H1 (cell line): ENCODE measurements at regions not wholly inside any gene's neighbourhood (a gene's known extent, or its start where the extent isn't known, plus 50 kb on each side); places are given as distances from the start of the nearest gene placed in this dataset.

ENCODE experiments used
- CTCF ChIA-PET: fragments of 300-600 bp; sonication (Branson Sonifier 250); formaldehyde crosslinking; loops from one replicate; lab custom pipeline; 2021; ENCODE audit not compliant: partially characterized antibody; lab: Charles Lee
- POLR2A ChIA-PET: fragments of 300-600 bp; sonication (Branson Sonifier 250); formaldehyde crosslinking; loops from one replicate; lab custom pipeline; 2021; ENCODE audit warnings: inconsistent platforms; ENCODE audit not compliant: partially characterized antibody; lab: Charles Lee
- DNase-seq, 2 experiments: peaks; one replicate each; pipeline versions ENCODE4 v3.0.0 to v3.0.0-alpha.2; 2010 to 2022; ENCODE audit warnings: low spot score in 2 of 2, low read depth in 1 of 2, mixed read lengths in 1 of 2
- FAIRE-seq: peaks from 2 replicates; lab custom pipeline; 2011; peaks lifted over from hg19 to GRCh38; lab: Jason Lieb, UNC
- H2AFZ ChIP-seq: 2 replicates; pipeline ENCODE4 v1.8.1; 2012; ENCODE audit warnings: low read length, inconsistent platforms
- H2AK5ac ChIP-seq: 2 replicates; pipeline ENCODE4 v1.6.1; 2013; ENCODE audit warnings: low read depth, low read length
- H2BK120ac ChIP-seq: replicated peaks from 2 replicates; pipeline ENCODE3; 2013; ENCODE audit warnings: low read depth, low read length, inconsistent platforms
- H2BK12ac ChIP-seq: 2 replicates; pipeline ENCODE4 v1.6.1; 2013; ENCODE audit warnings: low read depth, low read length
- H2BK15ac ChIP-seq: 2 replicates; pipeline ENCODE4 v1.6.1; 2013; ENCODE audit warnings: low read length
- H2BK20ac ChIP-seq: 2 replicates; pipeline ENCODE4 v1.6.1; 2013; ENCODE audit warnings: low read length
- H2BK5ac ChIP-seq: 2 replicates; pipeline ENCODE4 v1.6.1; 2013; ENCODE audit warnings: low read depth, low read length
- H3K14ac ChIP-seq: 2 replicates; pipeline ENCODE4 v1.6.1; 2013; ENCODE audit warnings: inconsistent platforms; ENCODE audit not compliant: insufficient read length
- H3K18ac ChIP-seq: 2 replicates; pipeline ENCODE4 v1.6.1; 2013; ENCODE audit warnings: low read length; ENCODE audit errors: extremely low read depth
- H3K23ac ChIP-seq: 2 replicates; pipeline ENCODE4 v1.6.1; 2013; ENCODE audit warnings: inconsistent platforms; ENCODE audit not compliant: insufficient read length
- H3K23me2 ChIP-seq: 2 replicates; pipeline ENCODE4 v1.6.1; 2013; ENCODE audit warnings: low read depth, low read length
- H3K27ac ChIP-seq: 2 replicates; pipeline ENCODE4 v1.6.1; 2011; ENCODE audit warnings: low read depth, low read length, inconsistent platforms
- H3K27me3 ChIP-seq, 4 experiments: replicated peaks in 1 of 4; 1 replicate in 1 of 4; 2 replicates in 3 of 4; pipeline versions ENCODE4 v1.6.1 to v1.8.1; 2011 to 2013; ENCODE audit warnings: low read length in 3 of 4, mild to moderate bottlenecking in 3 of 4, inconsistent platforms in 2 of 4, mixed read lengths in 2 of 4, moderate library complexity in 1 of 4; ENCODE audit not compliant: control insufficient read depth in 3 of 4, insufficient read depth in 3 of 4; ENCODE audit errors: extremely low read depth in 1 of 4
- H3K36me3 ChIP-seq, 4 experiments: 2 replicates each; pipeline versions ENCODE4 v1.6.1 to v1.8.1; 2011 to 2013; ENCODE audit warnings: mild to moderate bottlenecking in 4 of 4, low read length in 3 of 4, moderate library complexity in 2 of 4, control low read depth in 1 of 4, inconsistent platforms in 1 of 4; ENCODE audit not compliant: insufficient read depth in 4 of 4, control insufficient read depth in 2 of 4
- H3K4ac ChIP-seq: replicated peaks from 2 replicates; pipeline ENCODE3; 2013; ENCODE audit warnings: low read length, low read depth, mixed read lengths, inconsistent platforms; ENCODE audit not compliant: insufficient read length
- H3K4me1 ChIP-seq, 4 experiments: replicated peaks in 1 of 4; 1 replicate in 1 of 4; 2 replicates in 3 of 4; pipeline versions ENCODE4 v1.6.1 to v1.8.1; 2011 to 2013; ENCODE audit warnings: low read length in 3 of 4, inconsistent platforms in 2 of 4, mixed read lengths in 1 of 4; ENCODE audit not compliant: insufficient read depth in 4 of 4, control insufficient read depth in 3 of 4
- H3K4me2 ChIP-seq, 2 experiments: 2 replicates each; pipeline versions ENCODE4 v1.6.1 to v1.8.1; 2011 to 2013; ENCODE audit warnings: low read depth in 2 of 2, low read length in 2 of 2, control low read depth in 1 of 2, inconsistent platforms in 1 of 2, mild to moderate bottlenecking in 1 of 2; ENCODE audit not compliant: insufficient read depth in 1 of 2
- H3K4me3 ChIP-seq, 4 experiments: fragments of 200-600, 300-600 bp in 1 of 4; sonication (generic), shearing (Covaris generic), sonication (Bioruptor Twin) in 1 of 4; 2 replicates each; pipeline versions ENCODE4 v1.5.1 to v1.8.1; 2011 to 2016; ENCODE audit warnings: low read length in 4 of 4, low read depth in 3 of 4, control low read depth in 2 of 4, inconsistent platforms in 2 of 4, mild to moderate bottlenecking in 2 of 4, mixed read lengths in 1 of 4, moderate library complexity in 1 of 4; ENCODE audit not compliant: insufficient read depth in 2 of 4; ENCODE audit errors: extremely low read depth in 1 of 4
- H3K56ac ChIP-seq: replicated peaks from 2 replicates; pipeline ENCODE3; 2013; ENCODE audit warnings: low read depth, mild to moderate bottlenecking, mixed read lengths, low read length, inconsistent platforms; ENCODE audit not compliant: insufficient read length
- H3K79me1 ChIP-seq: 2 replicates; pipeline ENCODE4 v1.6.1; 2013; ENCODE audit warnings: low read depth, low read length, control low read depth
- H3K79me2 ChIP-seq, 2 experiments: 2 replicates each; pipeline versions ENCODE4 v1.6.1 to v1.8.1; 2012 to 2013; ENCODE audit warnings: low read length in 2 of 2, mild to moderate bottlenecking in 2 of 2, inconsistent platforms in 1 of 2; ENCODE audit not compliant: insufficient read depth in 2 of 2, control insufficient read depth in 1 of 2
- H3K9ac ChIP-seq, 4 experiments: replicated peaks in 1 of 4; 1 replicate in 1 of 4; 2 replicates in 3 of 4; pipeline versions ENCODE4 v1.6.1 to v1.8.1; 2011 to 2013; ENCODE audit warnings: low read depth in 3 of 4, low read length in 3 of 4, control low read depth in 2 of 4, mild to moderate bottlenecking in 2 of 4, moderate library complexity in 2 of 4, inconsistent platforms in 1 of 4; ENCODE audit errors: extremely low read depth in 1 of 4
- H3K9me3 ChIP-seq, 2 experiments: 2 replicates each; pipeline versions ENCODE4 v1.6.1 to v1.8.1; 2012 to 2013; ENCODE audit warnings: mild to moderate bottlenecking in 2 of 2, moderate library complexity in 2 of 2, control low read depth in 1 of 2, inconsistent platforms in 1 of 2, low read depth in 1 of 2, low read length in 1 of 2, mixed read lengths in 1 of 2; ENCODE audit not compliant: insufficient read depth in 2 of 2
- H4K20me1 ChIP-seq, 2 experiments: replicated peaks in 1 of 2; 2 replicates each; pipeline versions ENCODE3 to v1.8.1; 2011 to 2013; ENCODE audit warnings: inconsistent platforms in 2 of 2, low read length in 2 of 2, mild to moderate bottlenecking in 1 of 2; ENCODE audit not compliant: insufficient read depth in 2 of 2, control insufficient read depth in 1 of 2
- H4K5ac ChIP-seq: 2 replicates; pipeline ENCODE4 v1.6.1; 2013; ENCODE audit warnings: low read length, low read depth, mixed read lengths, inconsistent platforms; ENCODE audit not compliant: insufficient read length
- H4K8ac ChIP-seq: 2 replicates; pipeline ENCODE4 v1.8.0; 2013; ENCODE audit warnings: mild to moderate bottlenecking, moderate library complexity, low read length, inconsistent platforms; ENCODE audit not compliant: insufficient read depth; ENCODE audit errors: extremely low read depth
- H4K91ac ChIP-seq: replicated peaks from 2 replicates; pipeline ENCODE3; 2013; ENCODE audit warnings: low read length, mixed read lengths, inconsistent platforms; ENCODE audit not compliant: insufficient read length
- BRCA1 ChIP-seq: IDR thresholded peaks from 2 replicates; pipeline ENCODE4 v1.6.1; 2012; ENCODE audit warnings: low read depth, low read length, improper control_type of control experiment
- TCF12 ChIP-seq: IDR thresholded peaks from 2 replicates; pipeline ENCODE4 v1.6.1; 2011; ENCODE audit warnings: low read depth, mild to moderate bottlenecking, low read length
- ZNF274 ChIP-seq: IDR thresholded peaks from 2 replicates; pipeline ENCODE4 v1.7.0; 2012; ENCODE audit warnings: low read length, borderline replicate concordance; ENCODE audit errors: extremely low read depth
- WGBS, 2 experiments: shearing (Covaris generic) in 1 of 2; methylation state at CpG; one replicate each; pipeline versions ENCODE4 v1.1.6 to v1.1.7; 2013 to 2015; ENCODE audit warnings: low lambda C conversion rate in 2 of 2, mixed read lengths in 2 of 2, inconsistent platforms in 1 of 2, low coverage in 1 of 2, missing lambda C conversion rate in 1 of 2; ENCODE audit not compliant: insufficient replicate concordance in 2 of 2, insufficient coverage in 1 of 2, insufficient read length in 1 of 2; ENCODE audit errors: extremely low coverage in 1 of 2, missing lambda C conversion rate in 1 of 2; 5-methylcytosine and 5-hydroxymethylcytosine counted together

GRCh38 chr1:217049081-217049480, 325.9 kb upstream of the ESRRG start:
- WGBS, 2 experiments = 88% methylated on average over 1 of the region's 1 CpG; no CpG with 5 or more reads in 1 of the 2 experiments
- H3K4me1 ChIP-seq = no peaks in the 10 kb centered on the region
- no peaks in the 10 kb centered on the region for H3K27me3 ChIP-seq
- H4K91ac ChIP-seq = no peak overlapping the region
- no peak for DNase-seq
- no peaks in the 10 kb centered on the region for H3K79me1 ChIP-seq
- no peak overlapping the region for H3K9ac ChIP-seq
- H4K8ac ChIP-seq = no peak overlapping the region
- ChIA-PET POLR2A (interaction anchor here (0.6 kb wide), 1 partner anchor 85 kb away, joined by 3 read pairs; no protein-coding TSS in a partner anchor), CTCF (interaction anchor here (0.6 to 3.2 kb wide), 40 partner anchors 9 to 820 kb away, joined by 3 to 31 read pairs (median 4); partner anchors contain the start of gene ESRRG)
- H3K79me2 ChIP-seq = no peaks in the 10 kb centered on the region
- no peak overlapping the region for H3K56ac ChIP-seq
- TF ChIP-seq ZNF274 = no peak
- no peak for TF ChIP-seq TCF12
- no peak for TF ChIP-seq BRCA1
- H4K5ac ChIP-seq = no peak overlapping the region
- no peak overlapping the region for H2BK20ac ChIP-seq
- H3K36me3 ChIP-seq = no peaks in the 10 kb centered on the region
- H3K27ac ChIP-seq = no peak overlapping the region
- no peak overlapping the region for H3K14ac ChIP-seq
- H2BK12ac ChIP-seq = no peak overlapping the region
- no peak overlapping the region for H2AFZ ChIP-seq
- H2BK15ac ChIP-seq = no peak overlapping the region
- H3K4me2 ChIP-seq = no peak overlapping the region
- no peak overlapping the region for H3K4ac ChIP-seq
- H3K4me3 ChIP-seq = no peak overlapping the region
- no peak overlapping the region for H2AK5ac ChIP-seq
- no peak overlapping the region for H3K18ac ChIP-seq
- no peaks in the 10 kb centered on the region for H3K23me2 ChIP-seq
- no peak for FAIRE-seq
- no peaks in the 10 kb centered on the region for H4K20me1 ChIP-seq
- no peaks in the 10 kb centered on the region for H3K9me3 ChIP-seq
- no peak overlapping the region for H2BK5ac ChIP-seq
- no peak overlapping the region for H2BK120ac ChIP-seq
- H3K23ac ChIP-seq = no peak overlapping the region
